ENCODE measurements at regions not wholly inside any gene's neighbourhood (a gene's known extent, or its start where the extent isn't known, plus 50 kb on each side); places are given as distances from the start of the nearest gene placed in this dataset.
"Not testable (repeated sequence)": the region's sequence is repeated elsewhere in the genome, so short reads cannot be mapped to it uniquely, and the experiment has no call there.

DNA sequence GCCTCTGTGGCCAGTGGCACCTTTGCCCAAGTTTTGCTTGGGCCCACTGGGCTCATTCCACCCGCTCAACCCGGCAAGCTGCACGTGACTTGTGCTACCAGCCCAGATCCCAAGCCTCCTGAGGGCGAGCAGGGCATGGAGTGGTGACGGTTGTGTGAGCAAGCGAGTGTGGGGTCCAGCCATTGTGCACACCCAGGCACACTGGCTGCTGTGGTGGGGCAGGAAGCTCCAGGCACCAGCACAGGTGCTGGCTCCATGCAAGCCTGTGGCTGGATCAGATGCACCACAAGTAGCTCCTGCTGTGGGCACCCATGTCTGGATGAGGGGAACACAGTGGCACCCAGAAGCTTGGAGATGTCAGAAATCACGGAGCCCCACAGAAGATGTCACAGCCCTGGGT is 557.0 kb upstream of the GNPDA2 start:
- ATAC-seq (ENCODE audit: low FRiP score) (no peak), DNase-seq (ENCODE audit: low spot score) (no peak)
- TF ChIP-seq, protein P1, sequence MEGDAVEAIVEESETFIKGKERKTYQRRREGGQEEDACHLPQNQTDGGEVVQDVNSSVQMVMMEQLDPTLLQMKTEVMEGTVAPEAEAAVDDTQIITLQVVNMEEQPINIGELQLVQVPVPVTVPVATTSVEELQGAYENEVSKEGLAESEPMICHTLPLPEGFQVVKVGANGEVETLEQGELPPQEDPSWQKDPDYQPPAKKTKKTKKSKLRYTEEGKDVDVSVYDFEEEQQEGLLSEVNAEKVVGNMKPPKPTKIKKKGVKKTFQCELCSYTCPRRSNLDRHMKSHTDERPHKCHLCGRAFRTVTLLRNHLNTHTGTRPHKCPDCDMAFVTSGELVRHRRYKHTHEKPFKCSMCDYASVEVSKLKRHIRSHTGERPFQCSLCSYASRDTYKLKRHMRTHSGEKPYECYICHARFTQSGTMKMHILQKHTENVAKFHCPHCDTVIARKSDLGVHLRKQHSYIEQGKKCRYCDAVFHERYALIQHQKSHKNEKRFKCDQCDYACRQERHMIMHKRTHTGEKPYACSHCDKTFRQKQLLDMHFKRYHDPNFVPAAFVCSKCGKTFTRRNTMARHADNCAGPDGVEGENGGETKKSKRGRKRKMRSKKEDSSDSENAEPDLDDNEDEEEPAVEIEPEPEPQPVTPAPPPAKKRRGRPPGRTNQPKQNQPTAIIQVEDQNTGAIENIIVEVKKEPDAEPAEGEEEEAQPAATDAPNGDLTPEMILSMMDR (IDR thresholded peaks at IDR 0.05) = no peak

DNA sequence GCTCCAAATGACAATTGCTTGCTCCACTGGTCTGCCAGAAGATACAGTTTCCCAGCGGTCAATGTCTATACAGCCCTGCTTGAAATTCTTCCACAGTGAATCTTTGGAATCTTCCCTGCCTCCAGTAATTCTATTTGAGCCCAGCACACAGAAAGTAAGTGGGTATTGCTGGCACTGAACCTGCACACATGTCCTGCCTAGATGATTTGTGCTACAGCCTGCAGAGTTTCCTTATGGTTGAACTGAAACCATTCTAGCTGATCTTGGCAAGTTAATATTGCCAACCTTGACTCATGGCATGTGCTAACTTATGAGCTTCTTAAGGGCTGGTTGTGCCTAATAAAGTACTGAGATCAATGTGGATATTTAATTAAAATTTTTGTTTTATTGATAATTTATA is 553.8 kb upstream of the GNPDA2 start:
- TF ChIP-seq, protein P1 (IDR thresholded peaks at IDR 0.05) = no peak
- no peak for DNase-seq (ENCODE audit: low spot score)
- ATAC-seq (ENCODE audit: low FRiP score) = no peak

DNA sequence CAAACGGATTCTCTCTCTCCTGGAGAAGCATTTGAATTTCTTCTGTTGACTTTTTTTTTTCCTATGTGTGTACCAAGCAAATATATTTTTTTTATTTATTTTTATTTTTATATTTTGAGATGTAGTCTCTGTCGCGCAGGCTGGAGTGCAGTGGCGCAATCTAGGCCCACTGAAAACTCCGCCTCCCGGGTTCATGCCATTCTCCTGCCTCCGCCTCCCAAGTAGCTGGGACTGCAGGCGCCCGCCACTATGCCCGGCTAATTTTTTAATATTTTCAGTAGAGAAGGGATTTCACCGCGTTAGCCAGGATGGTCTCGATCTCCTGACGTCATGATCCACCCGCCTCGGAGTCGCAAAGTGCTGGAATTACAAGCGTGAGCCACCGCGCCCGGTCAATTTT is 549.5 kb upstream of the GNPDA2 start:
- TF ChIP-seq, protein P1 (IDR thresholded peaks at IDR 0.05) = no peak
- DNase-seq (ENCODE audit: low spot score) = no peak
- ATAC-seq (ENCODE audit: low FRiP score) = no peak

DNA sequence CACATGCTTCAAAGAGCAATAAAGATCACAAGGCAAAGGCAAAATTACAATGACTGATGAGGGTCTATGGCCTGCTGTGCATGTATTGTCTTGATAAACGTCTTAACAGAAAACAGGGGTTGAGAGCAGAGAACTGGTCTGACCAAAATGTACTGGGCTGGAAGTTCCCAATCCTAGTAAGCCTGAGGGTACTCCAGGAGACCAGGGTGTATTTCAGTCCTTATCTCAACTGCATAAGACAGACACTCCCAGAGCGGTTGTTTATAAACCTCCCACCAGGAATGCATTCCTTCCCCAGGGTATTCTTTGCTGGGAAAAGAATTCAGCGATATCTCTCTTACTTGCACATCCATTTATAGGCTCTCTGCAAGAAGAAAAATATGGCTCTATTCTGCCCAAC is 521.8 kb upstream of the GNPDA2 start:
- ATAC-seq (ENCODE audit: low FRiP score); DNase-seq (ENCODE audit: low spot score): not testable (repeated sequence)

DNA sequence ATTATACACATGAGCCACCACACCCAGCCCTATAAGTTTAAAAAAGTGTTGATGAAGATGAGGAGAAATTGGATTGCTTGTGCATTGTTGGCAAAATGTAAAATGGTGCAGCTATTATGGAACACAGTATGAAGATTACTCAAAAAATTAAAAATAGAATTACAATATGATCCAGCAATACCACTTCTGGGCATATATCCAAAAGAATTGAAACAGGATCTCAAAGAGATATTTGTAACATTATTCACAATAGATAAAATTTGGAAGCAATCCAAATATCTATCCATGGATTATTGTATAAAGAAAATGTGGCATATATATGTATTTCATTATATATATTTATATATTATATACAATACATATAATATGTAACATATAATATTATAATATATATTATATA is 515.6 kb upstream of the GNPDA2 start:
- TF ChIP-seq, protein P1 (IDR thresholded peaks at IDR 0.05) = no peak
- DNase-seq (ENCODE audit: low spot score) (no peak), ATAC-seq (ENCODE audit: low FRiP score) (no peak)

DNA sequence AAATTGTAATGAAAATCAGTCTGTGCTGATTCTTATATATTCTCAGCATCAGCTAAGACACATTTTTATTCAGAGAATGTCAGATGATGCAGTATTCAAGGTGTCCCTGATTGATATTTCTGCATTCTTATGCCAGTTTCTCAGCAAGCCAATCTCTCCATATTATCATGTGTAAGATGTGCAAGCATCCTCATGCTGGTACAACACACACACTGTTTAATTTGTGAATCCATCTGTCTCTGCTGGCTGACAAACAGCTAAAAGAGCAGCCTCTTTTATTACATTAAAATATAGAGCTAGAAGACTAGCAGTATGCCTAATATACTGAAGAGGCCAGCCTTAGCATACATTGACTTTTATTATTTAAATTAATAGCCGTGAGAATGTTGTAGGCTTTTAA is 502.9 kb upstream of the GNPDA2 start:
- DNase-seq (ENCODE audit: low spot score) (no peak), ATAC-seq (ENCODE audit: low FRiP score) (no peak)
- TF ChIP-seq, protein P1 (IDR thresholded peaks at IDR 0.05) = no peak

DNA sequence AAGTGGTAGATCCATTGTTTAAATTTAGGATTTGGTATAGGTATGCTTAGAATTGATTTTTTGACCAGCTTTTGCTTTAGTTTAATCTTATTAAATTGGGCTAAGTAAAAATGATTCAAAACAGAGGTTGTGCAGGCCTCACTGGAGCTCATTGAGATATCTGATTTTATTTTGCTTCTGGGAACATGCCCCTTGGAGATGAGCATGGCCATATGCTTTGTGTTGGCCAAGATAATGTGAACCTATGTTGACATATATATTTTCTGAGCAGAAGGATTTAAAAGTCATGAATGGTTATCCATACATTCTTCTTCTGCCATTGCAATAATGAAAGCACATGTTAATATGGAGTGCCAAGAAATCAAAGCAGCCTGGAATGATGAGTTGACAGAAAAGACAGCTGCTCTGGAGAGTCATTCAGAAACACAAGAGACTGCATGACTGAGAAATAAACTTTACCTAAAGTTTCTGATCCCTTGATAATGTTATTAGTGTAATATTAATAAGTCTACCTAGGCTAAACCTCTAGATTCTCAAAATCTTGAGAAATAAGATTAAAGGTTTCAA is 489.7 kb upstream of the GNPDA2 start:
- ATAC-seq (ENCODE audit: low FRiP score) = no peak
- TF ChIP-seq, protein P1 (IDR thresholded peaks at IDR 0.05) = no peak

DNA sequence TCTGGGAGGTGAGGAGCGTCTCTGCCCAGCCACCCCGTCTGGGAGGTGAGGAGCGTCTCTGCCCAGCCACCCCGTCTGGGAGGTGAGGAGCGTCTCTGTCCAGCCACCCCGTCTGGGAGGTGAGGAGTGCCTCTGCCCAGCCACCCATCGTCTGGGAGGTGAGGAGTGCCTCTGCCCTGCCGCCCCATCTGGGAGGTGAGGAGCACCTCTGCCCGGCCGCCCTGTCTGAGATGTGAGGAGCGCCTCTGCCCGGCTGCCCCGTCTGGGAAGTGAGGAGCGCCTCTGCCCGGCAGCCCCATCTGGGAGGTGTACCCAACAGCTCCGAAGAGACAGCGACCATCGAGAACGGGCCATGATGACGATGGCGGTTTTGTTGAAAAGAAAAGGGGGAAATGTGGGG is 482.1 kb upstream of the GNPDA2 start:
- not testable (repeated sequence) for DNase-seq (ENCODE audit: low spot score); ATAC-seq (ENCODE audit: low FRiP score)

More for the DNA sequence above, 489.7 kb upstream of the GNPDA2 start:
- no peak for DNase-seq (ENCODE audit: low spot score)

DNA sequence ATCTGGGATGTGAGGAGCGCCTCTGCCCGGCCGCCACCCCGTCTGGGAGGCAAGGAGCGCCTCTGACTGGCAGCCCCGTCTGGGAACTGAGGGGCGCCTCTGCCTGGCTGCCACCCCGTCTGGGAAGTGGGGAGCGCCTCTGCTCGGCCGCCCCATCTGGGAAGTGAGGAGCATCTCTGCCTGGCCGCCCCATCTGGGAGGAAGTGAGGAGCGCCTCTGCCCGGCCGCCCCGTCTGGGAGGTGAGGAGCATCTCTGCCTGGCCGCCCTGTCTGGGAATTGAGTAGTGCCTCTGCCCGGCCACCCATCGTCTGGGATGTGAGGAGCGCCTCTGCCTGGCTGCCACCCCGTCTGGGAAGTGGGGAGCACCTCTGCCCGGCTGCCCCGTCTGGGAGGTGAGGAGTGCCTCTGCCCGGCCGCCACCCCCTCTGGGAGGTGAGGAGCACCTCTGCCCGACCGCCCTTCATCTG is 481.5 kb upstream of the GNPDA2 start:
- DNase-seq (ENCODE audit: low spot score); ATAC-seq (ENCODE audit: low FRiP score): not testable (repeated sequence)

DNA sequence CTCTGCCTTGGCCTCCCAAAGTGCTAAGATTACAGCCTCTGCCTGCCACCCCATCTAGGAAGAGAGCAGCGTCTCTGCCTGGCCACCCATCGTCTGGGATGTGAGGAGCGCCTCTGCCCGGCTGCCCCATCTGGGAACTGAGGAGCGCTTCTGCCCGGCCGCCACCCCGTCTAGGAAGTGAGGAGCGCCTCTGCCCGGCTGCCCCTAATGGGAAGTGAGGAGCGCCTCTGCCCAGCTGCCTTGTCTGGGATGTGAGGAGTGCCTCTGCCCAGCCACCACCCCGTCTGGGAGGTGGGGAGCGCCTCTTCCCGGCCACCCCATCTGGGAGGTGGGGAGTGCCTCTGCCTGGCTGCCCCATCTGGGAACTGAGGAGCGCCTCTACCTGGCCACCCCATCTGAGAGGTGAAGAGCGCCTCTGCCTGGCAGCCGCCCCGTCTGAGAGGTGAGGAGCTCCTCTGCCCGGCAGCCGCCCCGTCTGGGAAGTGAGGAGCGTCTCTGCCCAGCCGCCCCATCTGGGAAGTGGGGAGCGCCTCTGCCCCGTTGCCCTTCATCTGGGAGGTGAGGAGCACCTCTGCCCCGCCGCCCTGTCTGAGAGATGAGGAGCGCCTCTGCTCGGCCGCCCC is 481.0 kb upstream of the GNPDA2 start:
- not testable (repeated sequence) for ATAC-seq (ENCODE audit: low FRiP score); DNase-seq (ENCODE audit: low spot score)
